GM12878 (cell line): ENCODE measurements at regions not wholly inside any gene's neighbourhood (a gene's known extent, or its start where the extent isn't known, plus 50 kb on each side); places are given as distances from the start of the nearest gene placed in this dataset.

Experiments used
- ATAC-seq: fragments of 200-7000 bp; cut with Tn5 transposase; 3 replicates; pipeline ENCODE4 v1.9.1; 2020; ENCODE audit warnings: mild to moderate bottlenecking, moderate library complexity
- BruUV-seq: library from RNA; stranded (reverse); fragments of 400-500 nt; replicated peaks from 2 replicates; lab custom pipeline; 2021; lab: Mats Ljungman, UMichigan
- CTCF ChIA-PET: fragments of 300-600 bp; sonication (Branson Sonifier 250); formaldehyde crosslinking; extraction: SDS; loops from one replicate; lab custom pipeline; 2021; ENCODE audit warnings: inconsistent platforms; lab: Yijun Ruan, JAX
- POLR2A ChIA-PET: fragments of 350-600 bp; formaldehyde crosslinking; extraction: SDS; loops from one replicate; lab custom pipeline; 2021; ENCODE audit warnings: inconsistent platforms; lab: Charles Lee
- RAD21 ChIA-PET: fragments of 300-600 bp; sonication (Branson Sonifier 250); formaldehyde crosslinking; loops from one replicate; lab custom pipeline; 2023; ENCODE audit warnings: antibody characterized with exemption; ENCODE audit not compliant: unreplicated experiment; lab: Charles Lee
- SMC1A ChIA-PET: fragments of 300-600 bp; sonication (Branson Sonifier 250); formaldehyde crosslinking; loops from one replicate; lab custom pipeline; 2023; ENCODE audit not compliant: unreplicated experiment, uncharacterized antibody; lab: Charles Lee
- DNase-seq: peaks from one replicate; pipeline ENCODE4 v3.0.0-alpha.2; 2011; ENCODE audit warnings: low read depth, low spot score
- FAIRE-seq: peaks from 3 replicates; lab custom pipeline; 2011; peaks lifted over from hg19 to GRCh38; lab: Jason Lieb, UNC
- H2AFZ ChIP-seq: 2 replicates; pipeline ENCODE4 v1.6.0; 2011; ENCODE audit warnings: low read depth, low read length, control low read depth; ENCODE audit not compliant: control insufficient read depth
- H3K27ac ChIP-seq: 2 replicates; pipeline ENCODE4 v1.5.1; 2011; ENCODE audit warnings: control low read depth; ENCODE audit not compliant: control insufficient read depth, insufficient read depth
- H3K27me3 ChIP-seq, 2 experiments: replicated peaks in 1 of 2; 2 replicates each; pipeline versions ENCODE4 v1.6.0 to v1.6.1; 2011; ENCODE audit warnings: low read length in 1 of 2; ENCODE audit not compliant: control insufficient read depth in 2 of 2, insufficient read depth in 2 of 2
- H3K36me3 ChIP-seq, 2 experiments: 2 replicates each; pipeline ENCODE4 v1.5.1; 2011; ENCODE audit warnings: low read length in 1 of 2; ENCODE audit not compliant: control insufficient read depth in 2 of 2, insufficient read depth in 2 of 2
- H3K4me1 ChIP-seq: 2 replicates; pipeline ENCODE4 v1.6.1; 2011; ENCODE audit warnings: mild to moderate bottlenecking, low read length, moderate library complexity, mixed read lengths; ENCODE audit not compliant: control insufficient read depth, insufficient read depth
- H3K4me2 ChIP-seq: 2 replicates; pipeline ENCODE4 v1.6.0; 2011; ENCODE audit warnings: control low read depth; ENCODE audit not compliant: control insufficient read depth, insufficient read depth
- H3K4me3 ChIP-seq: fragments of 200-600 bp; sonication (generic); 2 replicates; pipeline ENCODE4 v1.5.1; 2016
- H3K79me2 ChIP-seq: 2 replicates; pipeline ENCODE4 v1.6.0; 2011; ENCODE audit warnings: low read length; ENCODE audit not compliant: control insufficient read depth, insufficient read depth
- H3K9ac ChIP-seq: 2 replicates; pipeline ENCODE4 v1.8.0; 2011; ENCODE audit warnings: low read length, control low read depth, mixed read lengths; ENCODE audit not compliant: control insufficient read depth, insufficient read depth
- H3K9me3 ChIP-seq: replicated peaks from 3 replicates; pipeline ENCODE4 v1.5.1; 2011; ENCODE audit warnings: mild to moderate bottlenecking, low read length; ENCODE audit not compliant: control insufficient read depth, insufficient read depth
- H4K20me1 ChIP-seq: 2 replicates; pipeline ENCODE4 v1.6.0; 2011; ENCODE audit not compliant: control insufficient read depth, insufficient read depth
- ATF7 ChIP-seq: fragments of 450-650 bp; IDR thresholded peaks from 2 replicates; pipeline ENCODE4 v1.6.1; 2016; ENCODE audit warnings: low read depth, mild to moderate bottlenecking
- EP300 ChIP-seq, 2 experiments: fragments of 150-350 bp in 1 of 2; IDR thresholded peaks; 2 replicates each; pipeline ENCODE4 v1.6.1; 2011 to 2012; ENCODE audit warnings: low read depth in 2 of 2, low read length in 2 of 2, borderline replicate concordance in 1 of 2, improper control_type of control experiment in 1 of 2, inconsistent platforms in 1 of 2; ENCODE audit not compliant: control insufficient read depth in 1 of 2
- IKZF1 ChIP-seq: fragments of 450-650 bp; conservative IDR thresholded peaks from 2 replicates; pipeline ENCODE4 v1.6.1; 2017; ENCODE audit warnings: antibody characterized with exemption, mild to moderate bottlenecking
- IKZF2 ChIP-seq, 2 experiments: fragments of 450-650 bp; IDR thresholded peaks; 2 replicates each; pipeline ENCODE4 v1.6.1; 2017; ENCODE audit warnings: mild to moderate bottlenecking in 2 of 2, moderate library complexity in 2 of 2
- MTA2 ChIP-seq: fragments of 450-650 bp; IDR thresholded peaks from 2 replicates; pipeline ENCODE4 v1.6.1; 2016; ENCODE audit warnings: low read depth, mild to moderate bottlenecking, moderate library complexity
- NBN ChIP-seq: fragments of 450-650 bp; IDR thresholded peaks from 2 replicates; pipeline ENCODE4 v1.6.1; 2016
- NRF1 ChIP-seq: conservative IDR thresholded peaks from 2 replicates; pipeline ENCODE4 v1.6.1; 2011; ENCODE audit warnings: mild to moderate bottlenecking, low read depth, low read length, improper control_type of control experiment
- SPI1 ChIP-seq: IDR thresholded peaks from 2 replicates; pipeline ENCODE4 v1.6.1; 2011; ENCODE audit warnings: low read depth, mild to moderate bottlenecking, low read length, moderate library complexity, borderline replicate concordance; ENCODE audit not compliant: insufficient read depth
- SREBF2 ChIP-seq: IDR thresholded peaks from 2 replicates; pipeline ENCODE4 v1.6.1; 2012; ENCODE audit warnings: mild to moderate bottlenecking, low read length
- ZNF24 ChIP-seq: fragments of 450-650 bp; IDR thresholded peaks from 2 replicates; pipeline ENCODE4 v1.6.1; 2017; ENCODE audit warnings: antibody characterized with exemption, mild to moderate bottlenecking
- ZNF384 ChIP-seq: IDR thresholded peaks from 2 replicates; pipeline ENCODE4 v1.6.1; 2012; ENCODE audit warnings: low read depth, mild to moderate bottlenecking, low read length, improper control_type of control experiment, borderline replicate concordance
- WGBS: methylation state at CpG from one replicate; pipeline ENCODE4 v1.1.6; 2016; ENCODE audit warnings: low lambda C conversion rate; ENCODE audit not compliant: insufficient replicate concordance, insufficient coverage; ENCODE audit errors: missing lambda C conversion rate; 5-methylcytosine and 5-hydroxymethylcytosine counted together
- in situ Hi-C: fragments of 300-500 bp; cut with MboI; formaldehyde crosslinking; loops from 9 replicates; pipeline ENCODE4 v1.14.3; 2018; ENCODE audit warnings: mixed read lengths
- intact Hi-C: fragments of 100-400 bp; cut with micrococcal nuclease; formaldehyde crosslinking; loops from one replicate; pipeline ENCODE4 v1.14.2; 2022; ENCODE audit not compliant: unreplicated experiment

DNA sequence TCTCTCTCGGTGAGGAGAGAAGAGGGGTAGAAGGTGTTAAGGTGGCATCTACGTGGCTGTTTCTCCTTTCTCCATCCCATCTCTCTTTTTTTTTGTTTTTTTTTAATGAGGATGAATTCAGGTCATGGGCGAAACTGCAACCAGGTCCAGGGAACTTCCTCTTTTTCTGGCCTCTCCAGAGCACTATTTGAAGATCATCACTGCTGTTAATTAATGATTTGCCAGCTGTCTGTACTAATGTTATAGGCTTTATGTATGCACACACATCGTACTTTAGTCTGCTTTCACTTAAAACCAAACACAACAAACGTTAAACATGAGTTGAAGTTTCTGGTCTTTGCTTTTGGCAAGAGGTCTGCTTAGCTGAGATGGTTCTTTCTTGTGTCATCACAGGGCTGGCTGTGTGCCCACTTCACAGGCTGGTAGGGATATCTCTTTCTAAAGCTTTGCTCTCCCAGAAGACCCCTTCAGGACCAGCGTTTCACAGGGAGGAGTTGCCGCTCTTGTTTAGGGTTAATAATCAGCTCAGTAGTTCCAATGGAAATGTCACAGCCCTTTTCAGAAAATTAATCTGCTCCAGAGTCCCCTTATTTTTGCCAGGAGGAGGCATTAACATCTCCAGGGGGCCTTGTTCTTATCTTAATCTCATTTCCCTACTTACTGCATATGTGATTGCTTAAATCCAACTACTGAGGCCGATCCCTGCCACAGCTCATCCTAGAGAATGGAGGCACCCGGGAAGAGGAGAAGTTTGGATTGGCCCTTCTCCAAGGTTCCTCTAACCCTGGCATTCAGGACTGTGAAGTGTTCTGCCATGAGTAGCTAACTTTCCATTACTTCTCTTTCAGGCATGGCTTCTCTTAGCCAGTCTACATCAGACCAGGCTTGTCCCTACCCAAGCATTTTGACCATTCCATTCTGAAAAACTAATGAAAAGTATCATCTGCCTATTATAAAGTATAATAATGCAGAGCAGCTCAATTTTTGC lies 273.9 kb upstream of the NFE2L3 start:
- Histone ChIP-seq H3K4me2 (no peak overlapping the region), H3K9me3 (no peaks in the 10 kb centered on the region; the same call in 2 of the 3 replicates), H3K36me3 (no peaks in the 10 kb centered on the region)
- POLR2A ChIA-PET = interaction anchor here (0.6 kb wide), 1 partner anchor 283 kb away, joined by 3 read pairs; no protein-coding TSS in a partner anchor
- ATAC-seq (peak; percentile 93), DNase-seq (no peak)
- TF ChIP-seq SPI1 (peak; percentile 53; the same call in 1 of the 2 replicates), ATF7 (0 out of 2 replicates have a peak, but pooled peaks have one; percentile 32), NBN (peak; percentile 59; the same call in 1 of the 2 replicates), ZNF24 (peak; percentile 29; the same call in 1 of the 2 replicates), IKZF2 (IDR thresholded peaks at IDR 0.05) (peak in 1 of 2 experiments; percentile 44; a peak in 2 of 4 replicates), MTA2 (peak; percentile 81), EP300 (IDR thresholded peaks at IDR 0.05; ENCODE audit: borderline replicate concordance in 1 of 2, control insufficient read depth in 1 of 2, low read depth in 2 of 2, low read length in 2 of 2) (peak in 1 of 2 experiments; percentile 17; a peak in 1 of 4 replicates), IKZF1 (peak; percentile 24; the same call in 1 of the 2 replicates), NRF1 (no peak), SREBF2 (no peak), ZNF384 (peak; percentile 85)
- TF ChIP-seq, all 136 proteins: peak for 9
- Histone ChIP-seq H3K27me3 (peaks cover 0 to 2% of the 10 kb centered on the region in 2 experiments; a peak in 2 of 4 replicates), H3K4me3 (no peak overlapping the region), H4K20me1 (no peaks in the 10 kb centered on the region), H2AFZ (no peak overlapping the region), H3K4me1 (no peaks in the 10 kb centered on the region), H3K9ac (no peak overlapping the region), H3K79me2 (no peaks in the 10 kb centered on the region), H3K27ac (no peak overlapping the region)
- SMC1A ChIA-PET = interaction anchor here (0.6 to 3.0 kb wide), 9 partner anchors 10 to 497 kb away, joined by 3 to 13 read pairs (median 5); no protein-coding TSS in a partner anchor
- CTCF ChIA-PET = interaction anchor here (0.7 to 3.2 kb wide), 7 partner anchors 11 to 487 kb away, joined by 3 to 14 read pairs (median 4); no protein-coding TSS in a partner anchor
- intact Hi-C loops = no loop called here
- no TSS peak for BruUV-seq
- in situ Hi-C loops = no loop called here
- RAD21 ChIA-PET = interaction anchor here (0.8 to 2.1 kb wide), 3 partner anchors 14 to 17 kb away, joined by 3 to 7 read pairs (median 6); no protein-coding TSS in a partner anchor
- WGBS = 40% methylated on average over 9 of the region's 9 CpGs
- FAIRE-seq = no peak
